GM18511 (cell line): ENCODE measurements at regions not wholly inside any gene's neighbourhood (a gene's known extent, or its start where the extent isn't known, plus 50 kb on each side); places are given as distances from the start of the nearest gene placed in this dataset.

Experiments used
- ATAC-seq: cut with Tn5 transposase; IDR thresholded peaks from one replicate; pipeline ENCODE4 v1.9.1; 2021; ENCODE audit warnings: mild to moderate bottlenecking, moderate library complexity; ENCODE audit not compliant: unreplicated experiment

- ATAC-seq = no peak
These were observed 99.7 kb upstream of the SLC38A2 start for GRCh38 chr12:46472144-46472705.

GRCh38 chr12:46471404-46471803 is 98.8 kb upstream of the SLC38A2 start:
- no peak for ATAC-seq

- ATAC-seq = no peak
These were observed 98.4 kb upstream of the SLC38A2 start for GRCh38 chr12:46470975-46471374.

- ATAC-seq = peak; percentile 50
These were observed 97.6 kb upstream of the SLC38A2 start for GRCh38 chr12:46470036-46470627.

- no peak for ATAC-seq
These were observed 96.2 kb upstream of the SLC38A2 start for GRCh38 chr12:46468813-46469212.

GRCh38 chr12:46468160-46468559 is 95.6 kb upstream of the SLC38A2 start:
- no peak for ATAC-seq

GRCh38 chr12:46465307-46465706 is 92.7 kb upstream of the SLC38A2 start:
- no peak for ATAC-seq

- ATAC-seq = no peak
These were observed 92.3 kb upstream of the SLC38A2 start for GRCh38 chr12:46464863-46465262.

GRCh38 chr12:46462641-46463355 is 90.2 kb upstream of the SLC38A2 start:
- ATAC-seq = no peak

- no peak for ATAC-seq
These were observed 89.5 kb upstream of the SLC38A2 start for GRCh38 chr12:46461907-46462640.

- no peak for ATAC-seq
These were observed 88.9 kb upstream of the SLC38A2 start for GRCh38 chr12:46461459-46461858.

- ATAC-seq = no peak
These were observed 88.2 kb upstream of the SLC38A2 start for GRCh38 chr12:46460682-46461210.

GRCh38 chr12:46459861-46460545 is 87.4 kb upstream of the SLC38A2 start:
- no peak for ATAC-seq

- no peak for ATAC-seq
These were observed 86.5 kb upstream of the SLC38A2 start for GRCh38 chr12:46459111-46459510.

- no peak for ATAC-seq
These were observed 86.0 kb upstream of the SLC38A2 start for GRCh38 chr12:46458500-46459102.

GRCh38 chr12:46457958-46458357 is 85.4 kb upstream of the SLC38A2 start:
- no peak for ATAC-seq

- no peak for ATAC-seq
These were observed 84.1 kb upstream of the SLC38A2 start for GRCh38 chr12:46456356-46457334.

GRCh38 chr12:46455648-46456352 is 83.2 kb upstream of the SLC38A2 start:
- ATAC-seq = no peak

GRCh38 chr12:46454981-46455380 is 82.4 kb upstream of the SLC38A2 start:
- ATAC-seq = no peak
